ACHN (cell line): ENCODE measurements at regions not wholly inside any gene's neighbourhood (a gene's known extent, or its start where the extent isn't known, plus 50 kb on each side); places are given as distances from the start of the nearest gene placed in this dataset.

Experiments
- DNase-seq: peaks from one replicate; pipeline ENCODE4 v3.0.0-alpha.2; 2015
- in situ Hi-C: cut with HindIII; loops from 2 replicates; pipeline ENCODE4 v1.10.0; 2017; ENCODE audit warnings: low sequenced_read_pairs, low pct_ligation_motif_present, low pct_unique_long_range_greater_than_20kb

- in situ Hi-C loops: no loop called here
- DNase-seq: no peak
Measured at GRCh38 chr11:80188076-80188627, 747.3 kb upstream of the TENM4 start.

DNA sequence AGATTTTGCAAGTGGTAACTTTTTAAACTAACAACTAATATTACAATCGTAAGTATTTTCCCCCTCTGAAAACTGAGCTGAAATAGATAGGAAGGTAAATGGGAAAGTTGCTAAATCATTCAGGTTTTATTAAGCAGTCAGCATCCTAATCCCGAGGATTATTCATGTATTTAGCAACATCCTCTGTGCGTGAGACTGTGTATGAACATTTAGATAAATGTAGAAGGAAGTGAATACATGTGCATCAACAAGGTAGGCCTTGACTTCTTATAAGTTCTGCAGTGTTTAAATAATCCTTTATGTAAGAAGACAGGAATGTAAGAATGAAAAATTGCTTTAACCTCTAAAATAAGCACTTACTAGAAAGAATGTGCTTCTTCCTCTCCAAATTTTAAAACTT lies 745.9 kb upstream of the TENM4 start:
- DNase-seq: no peak

GRCh38 chr11:80182901-80183300 lies 742.1 kb upstream of the TENM4 start:
- peak; percentile 60 for DNase-seq
- in situ Hi-C loops: no loop called here

More for the DNA sequence above, 745.9 kb upstream of the TENM4 start:
- in situ Hi-C loops: no loop called here

DNA sequence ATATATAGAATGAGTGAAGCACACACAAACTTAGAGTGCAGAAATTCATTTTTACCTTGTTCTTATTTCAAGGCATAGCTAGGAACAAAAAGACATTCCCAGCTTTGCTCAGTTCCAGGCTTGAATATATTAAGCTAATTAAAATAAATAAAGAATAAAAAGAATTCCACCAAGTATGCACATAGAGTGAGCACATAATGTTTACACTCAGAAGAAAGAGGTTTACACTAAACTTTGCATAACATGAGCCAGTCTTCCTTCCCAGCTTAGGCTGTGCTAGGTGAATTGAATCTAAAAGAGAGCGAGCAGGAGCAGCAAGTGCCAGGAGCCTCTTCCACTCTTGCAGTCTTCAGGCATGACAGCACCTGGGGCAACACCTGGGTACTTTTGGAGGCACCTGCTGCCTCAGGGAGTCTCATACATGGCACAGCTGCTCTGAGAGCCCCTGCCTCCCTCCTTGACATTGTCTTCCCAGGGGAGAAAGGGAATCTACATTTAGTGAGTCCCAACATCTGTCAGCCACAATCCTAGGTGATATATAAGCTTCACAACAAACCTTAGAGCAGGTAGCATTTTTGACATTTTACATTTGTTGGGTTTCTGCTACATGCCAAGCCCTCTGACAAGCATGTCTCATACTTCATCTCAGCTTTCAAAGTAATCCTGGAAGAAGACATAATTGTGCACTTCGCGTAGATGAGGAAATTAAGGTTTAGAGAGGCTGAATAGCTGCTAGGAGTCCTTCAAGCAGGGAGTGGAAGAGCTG lies 732.7 kb upstream of the TENM4 start:
- in situ Hi-C loops: no loop called here
- DNase-seq: no peak

DNA sequence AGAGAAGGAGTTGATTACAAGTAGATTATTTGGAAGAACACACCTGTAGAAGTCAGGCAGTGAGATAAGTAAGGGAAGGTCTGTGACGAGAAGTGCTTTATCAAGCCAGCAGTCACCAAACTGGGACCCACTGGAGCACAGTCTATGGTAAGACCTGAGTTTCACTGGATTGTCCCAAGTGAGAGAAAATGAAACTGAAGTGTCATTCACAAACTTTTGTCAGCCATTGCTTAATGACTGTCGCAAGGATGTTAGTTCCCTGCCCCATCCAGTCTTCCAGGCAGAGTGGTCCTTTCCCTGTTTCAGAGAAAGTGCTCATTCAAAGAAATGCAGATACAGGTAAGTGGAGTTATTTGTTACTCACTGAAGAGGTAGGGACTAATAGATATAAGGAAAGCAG lies 728.0 kb upstream of the TENM4 start:
- DNase-seq: no peak
- in situ Hi-C loops: no loop called here

DNA sequence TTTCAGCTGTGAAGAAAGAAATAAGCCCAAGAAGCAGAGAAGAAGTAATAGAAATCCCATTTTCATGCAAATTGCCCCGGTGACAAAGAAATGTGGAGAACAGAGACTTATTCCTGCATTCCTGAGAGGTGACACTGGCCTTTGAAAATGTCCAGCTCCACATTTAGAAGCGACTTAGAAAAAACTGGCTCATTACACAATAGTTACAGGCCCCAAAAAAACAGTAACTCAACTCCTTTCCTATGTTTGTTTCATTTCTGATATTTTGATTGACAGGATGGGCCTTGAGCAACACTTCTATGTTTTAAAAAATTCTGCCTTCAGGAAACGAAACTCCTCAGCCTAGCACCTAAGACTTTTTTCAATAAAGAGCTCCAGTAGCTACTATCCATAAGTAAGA lies 726.9 kb upstream of the TENM4 start:
- in situ Hi-C loops: no loop called here
- no peak for DNase-seq

DNA sequence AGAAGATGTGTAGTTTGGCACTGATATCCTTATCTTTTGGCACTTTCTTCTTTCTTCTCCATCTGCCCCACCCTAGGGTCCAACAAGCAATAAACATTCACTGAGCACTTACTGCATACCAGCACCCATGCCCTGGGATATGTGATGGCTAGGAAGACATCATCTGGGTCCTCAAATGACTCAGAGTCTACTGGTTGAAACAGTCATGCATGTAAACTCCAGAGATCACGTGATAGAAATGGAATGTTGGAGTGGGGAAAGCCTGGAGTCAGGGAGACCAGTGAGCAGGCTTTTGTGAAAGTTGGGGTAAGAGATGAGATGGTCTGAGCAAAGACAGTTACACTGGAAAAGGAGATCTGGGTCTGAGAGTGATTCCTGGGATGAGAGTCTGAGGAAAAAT lies 724.9 kb upstream of the TENM4 start:
- DNase-seq: no peak
- in situ Hi-C loops: no loop called here

GRCh38 chr11:80163441-80163840 lies 722.6 kb upstream of the TENM4 start:
- no peak for DNase-seq
- in situ Hi-C loops: no loop called here

- in situ Hi-C loops: no loop called here
- DNase-seq: peak; percentile 36
Measured at GRCh38 chr11:80163011-80163410, 722.2 kb upstream of the TENM4 start.

- DNase-seq: no peak
- in situ Hi-C loops: no loop called here
Measured at GRCh38 chr11:80162387-80162786, 721.6 kb upstream of the TENM4 start.

GRCh38 chr11:80157447-80157846 lies 716.6 kb upstream of the TENM4 start:
- in situ Hi-C loops: no loop called here
- no peak for DNase-seq

- in situ Hi-C loops: no loop called here
Measured at GRCh38 chr11:80156062-80156461, 715.2 kb upstream of the TENM4 start.

GRCh38 chr11:80155412-80156017 lies 714.7 kb upstream of the TENM4 start:
- in situ Hi-C loops: no loop called here
- DNase-seq: peak; percentile 61

More at GRCh38 chr11:80156062-80156461, 715.2 kb upstream of the TENM4 start:
- no peak for DNase-seq

GRCh38 chr11:80146232-80146631 lies 705.4 kb upstream of the TENM4 start:
- in situ Hi-C loops: no loop called here
- DNase-seq: peak; percentile 94

DNA sequence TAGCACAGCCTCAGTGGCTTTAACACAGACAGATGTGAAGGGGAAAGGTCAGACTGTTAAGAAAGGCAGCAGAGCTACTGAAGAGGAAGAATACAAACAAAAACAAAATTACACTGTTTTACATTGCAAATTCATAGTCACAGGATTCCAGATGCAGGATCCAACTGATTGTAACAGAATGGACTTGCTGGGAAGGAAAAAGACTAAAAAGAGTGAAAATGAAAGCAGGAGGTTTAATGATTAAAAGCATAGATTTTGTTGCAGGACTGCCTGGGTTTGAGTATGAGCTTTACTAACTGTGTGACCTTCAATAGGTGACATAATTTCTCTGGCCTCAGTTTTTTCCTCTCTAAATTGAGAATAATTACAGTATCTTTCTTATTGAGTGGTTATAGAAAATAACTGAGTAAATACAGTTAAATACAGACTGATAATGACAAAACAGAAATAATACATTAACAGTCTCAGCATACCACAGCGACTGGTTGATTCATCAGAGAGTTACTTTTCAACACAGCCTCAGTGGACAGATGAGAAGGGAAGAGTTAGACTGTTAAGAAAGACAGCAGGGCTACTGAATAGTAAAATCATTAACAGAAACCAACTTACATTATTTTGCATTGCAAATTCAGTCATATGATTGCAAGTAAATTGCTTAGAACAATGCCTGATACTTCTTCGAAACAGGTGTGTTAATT lies 704.2 kb upstream of the TENM4 start:
- peak; percentile 76 for DNase-seq
- in situ Hi-C loops: no loop called here

DNA sequence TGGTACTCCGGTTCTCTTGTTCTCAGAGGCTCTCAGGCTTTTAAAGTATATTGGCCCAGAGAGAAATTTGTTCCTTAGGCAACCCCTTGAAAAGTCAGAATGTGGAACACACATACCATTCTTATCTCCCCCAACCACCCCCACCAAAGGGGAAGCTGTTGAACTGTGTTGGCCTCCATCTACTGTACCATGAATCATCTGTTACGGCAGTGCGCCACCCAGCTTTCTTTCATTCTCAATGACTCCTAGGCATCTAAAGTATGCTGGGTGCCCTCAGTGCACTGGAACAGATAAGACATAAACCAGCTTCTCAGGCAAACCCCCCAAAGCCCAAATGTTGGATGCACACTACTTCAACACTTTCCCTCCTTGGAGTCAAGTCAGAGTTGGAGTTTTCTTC lies 696.2 kb upstream of the TENM4 start:
- peak; percentile 95 for DNase-seq
- in situ Hi-C loops: no loop called here

DNA sequence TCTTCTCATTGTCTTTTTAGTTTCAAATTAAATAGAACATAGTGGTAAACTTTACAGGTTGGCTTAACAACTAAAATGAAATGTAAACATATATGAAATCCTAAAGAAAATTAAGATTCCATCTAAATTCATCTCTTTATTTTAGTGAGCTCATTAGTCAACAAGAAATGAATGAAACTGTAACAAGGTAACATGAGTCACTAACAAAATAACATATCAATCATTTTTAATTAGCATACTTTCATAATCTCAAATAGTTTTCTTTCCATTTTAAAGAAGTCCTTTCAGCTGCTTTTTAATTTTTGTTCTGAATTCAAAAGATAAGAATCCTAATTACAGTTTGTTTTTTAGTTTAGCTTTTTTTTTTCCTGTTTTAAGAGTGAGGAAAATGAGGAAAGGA lies 688.6 kb upstream of the TENM4 start:
- no peak for DNase-seq
- in situ Hi-C loops: no loop called here

GRCh38 chr11:80122211-80122610 lies 681.4 kb upstream of the TENM4 start:
- no peak for DNase-seq
- in situ Hi-C loops: no loop called here

- in situ Hi-C loops: no loop called here
- DNase-seq: no peak
Measured at GRCh38 chr11:80118073-80118472, 677.2 kb upstream of the TENM4 start.
